NCI-H1417 treated with DMSO at 0.1 percent for 48 hours (cell line): ENCODE measurements at regions not wholly inside any gene's neighbourhood (a gene's known extent, or its start where the extent isn't known, plus 50 kb on each side); places are given as distances from the start of the nearest gene placed in this dataset.
"Not testable (repeated sequence)": the region's sequence is repeated elsewhere in the genome, so short reads cannot be mapped to it uniquely, and the experiment has no call there.

Source experiments
- DNase-seq: peaks from one replicate; lab custom pipeline; 2025; lab: John Stamatoyannopoulos, UW

DNA sequence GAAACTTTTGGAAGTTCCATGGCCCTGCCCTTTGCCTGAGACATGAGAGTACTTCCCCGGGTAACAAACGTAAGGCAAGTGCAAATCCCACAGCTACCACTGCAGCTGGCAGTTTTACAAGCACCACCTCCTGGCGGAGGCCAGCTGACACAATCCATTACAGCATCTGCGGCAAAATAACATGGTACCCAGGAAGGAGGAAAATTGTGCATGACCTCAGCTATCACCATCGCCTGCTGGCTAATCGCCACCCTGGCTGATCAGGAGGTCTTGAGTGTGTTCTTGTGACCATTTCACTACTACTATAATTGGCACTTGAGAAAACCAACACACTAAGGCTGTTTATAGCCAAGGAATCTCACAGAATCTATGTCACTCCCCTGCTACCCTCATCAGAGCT, 71.7 kb upstream of the SERPINE2 start:
- DNase-seq = no peak

DNA sequence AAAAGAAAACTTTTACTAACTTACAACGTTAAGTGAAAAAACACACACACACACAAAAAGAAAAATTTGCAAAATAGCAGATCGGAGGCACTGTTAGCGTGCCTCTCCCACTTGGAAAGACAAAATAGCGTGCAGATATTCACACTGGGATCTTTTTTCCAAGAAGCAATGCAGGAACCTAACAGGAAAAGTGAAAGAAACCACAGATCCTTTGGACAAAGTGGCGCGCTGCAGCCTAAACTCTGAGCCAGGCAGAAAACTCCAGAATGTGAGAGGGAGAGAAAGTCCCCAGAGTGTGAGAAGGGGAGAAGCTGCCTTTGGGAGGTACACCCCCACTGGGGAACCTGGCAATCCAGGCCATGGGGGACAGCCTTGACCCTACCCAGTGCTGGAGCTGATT, 70.7 kb upstream of the SERPINE2 start:
- DNase-seq = no peak

DNA sequence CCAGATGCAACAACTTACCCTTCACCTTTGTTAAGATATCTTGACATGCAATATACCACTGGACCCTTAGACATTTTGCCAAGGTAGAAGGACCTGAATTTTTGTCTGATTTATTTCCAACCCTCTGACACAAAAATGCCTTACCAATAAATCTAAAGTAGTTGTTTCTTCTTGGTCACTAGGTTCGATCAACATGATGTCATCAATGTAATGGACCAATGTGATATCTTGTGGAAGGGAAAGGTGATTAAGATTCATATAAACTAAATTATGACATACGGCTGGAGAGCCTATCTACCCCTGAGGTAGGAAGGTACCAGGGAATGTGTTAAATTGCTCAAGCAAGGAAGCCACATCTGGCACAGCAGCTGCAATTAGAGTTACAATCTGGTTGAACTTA, 67.7 kb upstream of the SERPINE2 start:
- DNase-seq = no peak

DNA sequence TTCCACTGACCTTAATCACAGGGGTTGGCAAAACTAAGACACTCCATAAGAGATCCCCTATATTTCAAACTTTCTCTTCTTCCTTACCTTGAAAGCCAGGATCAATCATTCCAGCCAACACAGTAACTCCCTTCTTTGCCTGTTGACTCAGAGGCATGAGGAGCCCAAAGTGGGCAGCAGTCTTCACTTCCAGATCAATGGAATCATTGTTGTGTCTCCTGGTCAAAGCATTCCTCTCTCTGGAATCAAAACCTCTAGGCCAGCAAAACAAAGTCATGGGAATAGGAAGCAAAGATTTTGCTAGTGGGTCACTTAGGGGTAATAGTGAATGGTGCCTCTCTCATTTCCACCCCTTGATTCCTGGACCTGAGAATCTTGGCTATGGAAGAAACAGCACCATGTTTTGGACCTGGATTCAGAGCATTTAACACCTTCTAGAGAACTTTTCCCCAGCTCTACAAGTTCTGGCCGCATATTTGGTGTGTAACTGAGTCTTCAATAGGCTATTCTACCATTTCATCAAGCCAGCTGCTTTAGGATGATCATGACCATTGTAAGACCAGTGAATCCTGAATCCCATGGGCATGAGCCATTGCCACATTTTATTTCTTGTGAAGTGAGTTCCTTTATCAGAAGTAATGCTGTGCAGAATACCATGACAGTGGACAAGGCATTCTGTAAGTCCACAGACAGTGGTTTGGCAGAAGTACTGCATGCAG, 65.7 kb upstream of the SERPINE2 start:
- no peak for DNase-seq

DNA sequence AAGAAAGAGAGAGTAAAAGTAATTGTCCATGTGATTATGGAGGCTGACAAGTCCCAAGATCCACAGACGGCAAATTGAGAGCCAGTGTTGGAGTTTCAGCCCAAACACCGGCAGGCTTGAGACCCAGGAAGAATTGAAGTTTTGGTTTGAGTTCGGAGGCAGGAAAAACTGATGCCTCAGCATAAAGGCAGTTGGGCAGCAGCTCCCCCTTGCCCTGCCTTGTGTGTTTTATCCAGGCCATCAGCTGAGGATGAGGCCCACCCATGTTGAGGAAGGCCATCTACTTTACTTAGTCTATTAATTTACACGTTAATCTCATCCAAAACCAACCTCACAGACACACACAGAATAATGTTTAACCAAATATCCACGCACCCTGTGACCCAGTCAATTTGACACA, 64.6 kb upstream of the SERPINE2 start:
- DNase-seq = no peak

DNA sequence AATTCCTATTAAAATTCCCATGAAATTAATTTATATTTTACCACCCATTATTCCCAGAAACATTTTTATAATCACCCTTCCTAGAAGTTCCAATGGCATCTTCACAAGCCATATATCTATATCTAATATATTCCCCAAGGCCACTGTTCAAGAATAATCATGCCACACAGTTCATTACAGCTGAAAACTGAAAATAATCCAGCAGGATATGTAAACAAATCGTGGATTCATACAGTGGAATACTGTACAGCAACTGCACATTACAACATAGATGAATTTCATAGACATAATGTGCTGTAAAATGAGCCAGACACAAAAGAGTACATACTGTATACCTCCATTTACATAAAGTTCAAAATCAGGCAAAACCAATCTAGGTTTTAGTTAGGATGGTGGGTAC, 63.9 kb upstream of the SERPINE2 start:
- DNase-seq = no peak

DNA sequence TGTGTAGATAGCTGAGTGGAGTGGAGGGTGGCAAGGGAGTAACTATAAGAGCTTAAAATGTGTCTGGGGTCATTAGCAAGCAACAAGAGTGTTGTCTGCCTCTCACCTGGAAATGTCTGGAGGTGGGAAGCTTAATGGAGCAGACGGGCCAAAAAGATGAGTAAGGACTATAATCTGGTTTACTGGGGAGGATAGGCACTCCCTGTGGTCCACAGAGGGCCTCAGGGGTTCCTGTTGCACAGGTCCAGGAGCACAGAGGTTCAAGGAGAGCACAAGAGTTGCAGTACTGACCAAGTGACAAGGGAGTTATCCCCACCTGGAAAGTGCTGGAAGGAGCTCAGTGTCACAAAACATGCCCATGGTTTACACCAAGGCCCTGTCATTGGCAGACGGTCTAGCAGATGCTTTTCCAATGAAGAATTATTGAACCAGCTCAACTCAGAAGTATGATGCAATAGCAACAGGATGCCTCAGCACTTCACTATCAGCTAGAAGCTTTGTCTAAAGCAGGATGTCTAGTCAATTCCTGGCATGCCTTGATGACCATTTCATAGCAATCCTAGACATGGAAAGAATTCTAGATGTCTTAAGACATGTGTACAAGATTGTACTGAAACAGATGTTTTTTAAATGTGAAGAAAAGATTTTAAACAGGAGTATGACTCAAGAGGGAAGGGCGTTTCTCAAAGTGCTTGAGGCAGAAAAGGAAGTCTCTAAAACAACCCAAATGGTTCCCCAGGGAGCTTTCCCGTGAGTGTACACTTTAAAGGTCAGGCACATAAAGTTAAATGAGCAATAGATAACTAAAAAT, 62.9 kb upstream of the SERPINE2 start:
- DNase-seq = no peak

DNA sequence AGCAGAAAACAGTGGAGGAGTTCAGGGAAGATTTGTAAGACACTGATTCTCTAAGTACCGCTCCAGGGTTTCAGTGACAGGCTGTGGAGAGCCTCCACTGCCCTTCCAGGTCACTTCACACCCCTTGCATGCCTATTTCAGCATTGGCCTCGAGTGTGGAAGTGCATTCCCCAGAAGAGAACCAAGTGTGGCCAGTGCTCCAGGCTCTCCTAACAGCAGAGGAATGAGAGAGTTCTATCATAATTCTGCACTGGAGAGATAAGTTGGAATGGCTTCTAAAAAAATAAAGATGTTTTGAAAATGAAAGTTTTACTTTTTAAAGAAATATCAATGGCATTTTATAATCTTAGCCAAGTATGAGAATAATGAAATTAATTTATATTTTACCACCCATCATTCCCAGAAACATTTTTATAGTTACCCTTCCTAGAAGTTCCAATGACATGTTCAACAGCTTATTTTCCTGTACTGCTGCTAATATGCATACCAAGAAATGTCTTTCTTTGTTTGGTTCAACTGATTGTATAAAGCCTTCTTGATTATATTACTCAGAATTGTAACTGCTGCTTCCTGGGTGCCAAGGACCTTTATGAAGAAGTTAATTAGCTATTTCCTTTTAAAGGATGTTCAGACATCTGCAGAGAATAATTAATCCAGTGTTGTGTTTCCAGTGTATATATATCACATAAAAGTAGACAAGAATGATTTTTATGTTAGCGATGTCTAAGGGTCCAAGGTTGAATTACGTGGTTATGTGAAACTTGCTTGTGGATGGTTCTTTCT, 61.0 kb upstream of the SERPINE2 start:
- no peak for DNase-seq

DNA sequence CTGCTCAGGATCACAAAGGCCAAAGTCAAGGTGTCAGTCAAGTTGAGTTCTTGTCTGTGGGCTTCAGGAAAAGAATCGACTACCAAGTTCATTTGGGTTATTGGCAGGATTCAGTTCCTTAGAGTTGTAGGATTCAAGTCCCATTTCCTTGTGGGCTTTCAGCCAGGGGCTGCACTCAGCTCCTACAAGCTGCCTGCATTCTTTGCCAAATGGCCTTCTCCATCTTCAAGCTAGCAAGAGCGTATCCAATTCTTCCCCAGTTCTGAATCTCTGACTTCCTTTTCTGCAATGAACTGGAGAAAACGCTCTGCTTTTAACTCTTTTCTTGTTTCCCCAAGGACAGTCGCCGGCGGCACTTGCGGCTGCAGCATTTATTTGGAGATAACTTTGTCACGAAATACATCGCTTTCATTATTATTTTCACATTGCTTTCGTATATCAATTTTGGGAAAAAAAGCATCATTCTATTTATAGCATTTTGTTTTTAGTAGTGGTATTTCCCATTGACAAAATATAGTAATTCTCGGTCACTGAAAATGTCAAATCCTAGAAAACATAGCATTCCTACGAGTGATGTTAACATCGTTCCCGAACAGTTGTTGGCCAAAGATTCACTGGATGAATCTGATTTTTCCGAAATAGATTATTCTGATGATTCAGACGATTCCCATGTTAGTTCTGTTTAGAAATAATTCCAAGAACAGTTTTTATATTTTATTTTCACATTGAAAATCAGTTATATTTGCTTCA, 59.6 kb upstream of the SERPINE2 start:
- DNase-seq = no peak

DNA sequence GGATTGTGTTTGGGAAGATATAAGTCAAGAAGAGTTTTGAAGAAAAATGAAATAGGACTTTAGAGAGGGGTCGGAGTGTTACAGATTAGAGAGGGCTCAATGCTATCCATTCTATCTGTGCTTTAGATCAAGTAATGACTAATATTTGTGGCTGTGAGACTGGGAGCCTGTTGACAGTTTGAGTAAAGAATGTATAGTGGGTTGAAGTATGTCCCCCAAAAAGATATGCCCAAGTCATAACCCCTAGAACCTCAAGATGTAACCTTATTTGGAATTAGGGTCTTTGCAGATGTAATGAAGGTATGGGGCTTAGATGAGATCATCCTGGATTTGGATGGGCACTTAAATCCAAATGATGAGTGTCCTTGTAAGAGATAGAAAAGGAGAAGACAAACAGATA, 55.3 kb upstream of the SERPINE2 start:
- no peak for DNase-seq

DNA sequence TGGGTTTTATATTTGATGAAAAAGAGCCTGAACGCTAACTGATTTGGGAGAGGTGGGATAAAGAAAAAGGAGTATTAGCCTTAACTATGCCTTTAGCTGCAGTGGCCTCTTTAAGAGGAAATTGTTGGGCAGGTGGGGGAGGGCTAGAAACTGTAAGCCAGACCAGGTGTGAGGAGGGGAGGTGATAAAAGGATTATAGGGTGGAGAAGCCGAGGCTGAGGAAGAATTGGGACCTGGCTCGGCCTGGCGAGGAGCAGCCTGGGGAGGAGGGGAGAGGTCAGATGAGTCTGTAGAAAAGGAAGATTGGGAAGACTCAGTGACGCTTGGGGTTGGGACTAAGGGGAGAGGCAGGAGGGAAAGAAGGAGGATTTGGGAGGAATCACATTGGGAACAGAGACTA, 52.6 kb upstream of the SERPINE2 start:
- DNase-seq = not testable (repeated sequence)

DNA sequence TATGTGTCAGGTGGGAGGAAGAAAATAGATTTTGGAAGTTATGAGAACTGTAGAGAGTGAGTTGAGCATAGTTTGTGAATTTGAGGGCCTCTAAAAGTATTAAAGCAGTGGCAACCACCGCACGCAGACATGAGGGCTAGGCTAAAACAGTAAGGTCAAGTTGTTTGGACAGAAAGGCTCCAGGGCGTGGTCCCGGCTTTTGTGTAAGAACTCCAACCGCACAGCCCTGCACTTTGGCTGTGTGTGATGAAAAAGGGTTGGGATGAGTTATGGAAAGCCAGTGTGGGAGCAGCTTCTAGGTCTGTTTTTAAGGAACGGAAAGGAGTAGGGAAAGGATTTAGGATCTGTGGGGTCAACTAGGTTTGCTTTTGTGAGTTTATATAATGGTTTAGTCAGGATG, 50.5 kb upstream of the SERPINE2 start:
- DNase-seq = not testable (repeated sequence)
